ENCODE measurements at regions not wholly inside any gene's neighbourhood (a gene's known extent, or its start where the extent isn't known, plus 50 kb on each side); places are given as distances from the start of the nearest gene placed in this dataset.

DNA sequence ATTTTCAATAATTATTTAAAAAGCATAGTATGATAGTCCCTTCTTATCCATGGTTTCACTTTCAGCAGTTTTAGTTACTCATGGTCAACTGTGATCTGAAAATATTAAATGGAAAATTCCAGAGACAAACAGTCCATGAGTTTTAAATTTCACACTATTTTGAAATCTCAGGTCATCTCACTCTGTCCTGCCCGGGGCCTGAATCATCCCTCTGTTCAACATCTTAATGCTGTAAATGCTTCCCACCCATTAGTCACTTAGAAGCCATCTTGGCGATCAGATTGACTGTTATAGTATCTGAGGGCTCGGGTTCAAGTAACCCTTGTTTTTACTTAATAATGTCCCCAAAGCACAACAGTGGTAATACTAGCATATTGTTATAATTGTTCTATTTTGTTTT, 1509.3 kb downstream of the FAM181B start:
- no peak overlapping the region for H3K4me2 ChIP-seq (ENCODE audit: control insufficient read depth, insufficient read depth)
- 3% methylated on average over 3 of the region's 3 CpGs for WGBS (ENCODE audit: insufficient coverage, insufficient replicate concordance, low lambda C conversion rate, missing lambda C conversion rate)
- no peak overlapping the region for H2AFZ ChIP-seq (ENCODE audit: control insufficient read depth, low read depth, low read length)
- no peaks in the 10 kb centered on the region for H3K9me3 ChIP-seq (replicated peaks; ENCODE audit: control insufficient read depth, insufficient read depth, low read length)
- FAIRE-seq (no peak), ATAC-seq (no peak), DNase-seq (ENCODE audit: low read depth, low spot score) (no peak)
- no peaks in the 10 kb centered on the region for H3K4me1 ChIP-seq (ENCODE audit: control insufficient read depth, insufficient read depth, low read length)
- no TSS peak for BruUV-seq (replicated peaks)
- TF ChIP-seq IKZF1 (conservative IDR thresholded peaks at IDR 0.05) (no peak), ASH2L (IDR thresholded peaks at IDR 0.05; ENCODE audit: borderline replicate concordance, low read depth) (no peak), NRF1 (conservative IDR thresholded peaks at IDR 0.05; ENCODE audit: low read depth, low read length) (no peak), SIX5 (IDR thresholded peaks at IDR 0.05; ENCODE audit: low read depth, low read length, severe bottlenecking) (no peak)
- POLR2A ChIA-PET = no interaction called here
- H3K9ac ChIP-seq (ENCODE audit: control insufficient read depth, insufficient read depth, low read length) = no peak overlapping the region
- H3K79me2 ChIP-seq (ENCODE audit: control insufficient read depth, insufficient read depth, low read length) = no peaks in the 10 kb centered on the region
- H3K27me3 ChIP-seq (replicated peaks in 1 of 2; ENCODE audit: control insufficient read depth in 2 of 2, insufficient read depth in 2 of 2, low read length in 1 of 2) = no peaks in the 10 kb centered on the region
- no peak overlapping the region for H3K27ac ChIP-seq (ENCODE audit: control insufficient read depth, insufficient read depth)
- SMC1A ChIA-PET (ENCODE audit: uncharacterized antibody, unreplicated experiment) = no interaction called here
- no peaks in the 10 kb centered on the region for H4K20me1 ChIP-seq (ENCODE audit: control insufficient read depth, insufficient read depth)
- intact Hi-C loops (cut with micrococcal nuclease; ENCODE audit: unreplicated experiment) (no loop called here), in situ Hi-C loops (cut with MboI) (no loop called here)
- CTCF ChIA-PET = no interaction called here
- H3K36me3 ChIP-seq (ENCODE audit: control insufficient read depth in 2 of 2, insufficient read depth in 2 of 2, low read length in 1 of 2) = no peaks in the 10 kb centered on the region
- RAD21 ChIA-PET (ENCODE audit: unreplicated experiment) = no interaction called here
- H3K4me3 ChIP-seq = no peak overlapping the region

DNA sequence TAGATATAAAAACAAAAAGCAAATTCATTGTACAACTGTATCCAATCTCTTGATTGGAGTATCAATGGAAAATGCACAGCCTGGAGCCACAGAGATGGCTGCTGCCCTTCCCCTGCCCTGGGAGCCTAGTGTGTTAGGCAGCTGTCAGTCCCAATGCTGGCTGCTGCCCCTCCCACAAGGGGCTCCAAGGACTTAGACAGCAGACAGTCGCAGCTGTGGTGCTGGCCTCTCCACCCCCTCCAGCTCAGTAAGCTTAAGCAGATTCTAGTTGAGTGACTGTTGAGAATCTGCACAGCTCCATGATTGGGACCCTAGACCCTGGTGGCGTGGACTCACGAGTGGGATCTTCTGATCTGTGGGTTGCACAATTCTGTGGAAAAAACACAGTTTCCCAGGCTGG, 1511.2 kb downstream of the FAM181B start:
- Histone ChIP-seq H3K27ac (ENCODE audit: control insufficient read depth, insufficient read depth) (no peak overlapping the region), H3K4me1 (ENCODE audit: control insufficient read depth, insufficient read depth, low read length) (no peaks in the 10 kb centered on the region), H4K20me1 (ENCODE audit: control insufficient read depth, insufficient read depth) (no peaks in the 10 kb centered on the region), H3K4me2 (ENCODE audit: control insufficient read depth, insufficient read depth) (no peak overlapping the region), H2AFZ (ENCODE audit: control insufficient read depth, low read depth, low read length) (no peak overlapping the region), H3K27me3 (replicated peaks in 1 of 2; ENCODE audit: control insufficient read depth in 2 of 2, insufficient read depth in 2 of 2, low read length in 1 of 2) (no peaks in the 10 kb centered on the region), H3K4me3 (no peak overlapping the region), H3K36me3 (ENCODE audit: control insufficient read depth in 2 of 2, insufficient read depth in 2 of 2, low read length in 1 of 2) (no peaks in the 10 kb centered on the region), H3K79me2 (ENCODE audit: control insufficient read depth, insufficient read depth, low read length) (no peaks in the 10 kb centered on the region), H3K9ac (ENCODE audit: control insufficient read depth, insufficient read depth, low read length) (no peak overlapping the region), H3K9me3 (replicated peaks; ENCODE audit: control insufficient read depth, insufficient read depth, low read length) (no peaks in the 10 kb centered on the region)
- ChIA-PET CTCF (no interaction called here), SMC1A (ENCODE audit: uncharacterized antibody, unreplicated experiment) (no interaction called here), RAD21 (ENCODE audit: unreplicated experiment) (no interaction called here), POLR2A (no interaction called here)
- FAIRE-seq = no peak
- ATAC-seq = no peak
- no TSS peak for BruUV-seq (replicated peaks)
- DNase-seq (ENCODE audit: low read depth, low spot score) = no peak
- intact Hi-C loops (cut with micrococcal nuclease; ENCODE audit: unreplicated experiment) = no loop called here
- in situ Hi-C loops (cut with MboI) = no loop called here
- 10% methylated on average over 3 of the region's 3 CpGs for WGBS (ENCODE audit: insufficient coverage, insufficient replicate concordance, low lambda C conversion rate, missing lambda C conversion rate)
- TF ChIP-seq NFXL1 (IDR thresholded peaks at IDR 0.05; ENCODE audit: borderline replicate concordance) (no peak), RAD51 (IDR thresholded peaks at IDR 0.05) (no peak), STAT3 (IDR thresholded peaks at IDR 0.05; ENCODE audit: low read depth, low read length) (no peak), YBX1 (IDR thresholded peaks at IDR 0.05) (no peak), TAF1 (IDR thresholded peaks at IDR 0.05; ENCODE audit: borderline replicate concordance, low read depth, low read length) (no peak), RBBP5 (conservative IDR thresholded peaks at IDR 0.05) (no peak), RB1 (IDR thresholded peaks at IDR 0.05; ENCODE audit: borderline replicate concordance) (no peak), SP1 (IDR thresholded peaks at IDR 0.05; ENCODE audit: low read depth, low read length) (no peak), ZZZ3 (IDR thresholded peaks at IDR 0.05; ENCODE audit: control insufficient read depth, insufficient read length, low read depth) (no peak), DPF2 (IDR thresholded peaks at IDR 0.05) (no peak), SREBF1 (IDR thresholded peaks at IDR 0.05; ENCODE audit: low read length) (no peak)
- TF ChIP-seq, protein P1, sequence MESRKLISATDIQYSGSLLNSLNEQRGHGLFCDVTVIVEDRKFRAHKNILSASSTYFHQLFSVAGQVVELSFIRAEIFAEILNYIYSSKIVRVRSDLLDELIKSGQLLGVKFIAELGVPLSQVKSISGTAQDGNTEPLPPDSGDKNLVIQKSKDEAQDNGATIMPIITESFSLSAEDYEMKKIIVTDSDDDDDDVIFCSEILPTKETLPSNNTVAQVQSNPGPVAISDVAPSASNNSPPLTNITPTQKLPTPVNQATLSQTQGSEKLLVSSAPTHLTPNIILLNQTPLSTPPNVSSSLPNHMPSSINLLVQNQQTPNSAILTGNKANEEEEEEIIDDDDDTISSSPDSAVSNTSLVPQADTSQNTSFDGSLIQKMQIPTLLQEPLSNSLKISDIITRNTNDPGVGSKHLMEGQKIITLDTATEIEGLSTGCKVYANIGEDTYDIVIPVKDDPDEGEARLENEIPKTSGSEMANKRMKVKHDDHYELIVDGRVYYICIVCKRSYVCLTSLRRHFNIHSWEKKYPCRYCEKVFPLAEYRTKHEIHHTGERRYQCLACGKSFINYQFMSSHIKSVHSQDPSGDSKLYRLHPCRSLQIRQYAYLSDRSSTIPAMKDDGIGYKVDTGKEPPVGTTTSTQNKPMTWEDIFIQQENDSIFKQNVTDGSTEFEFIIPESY (IDR thresholded peaks at IDR 0.05) = no peak
- TF ChIP-seq, protein P2, sequence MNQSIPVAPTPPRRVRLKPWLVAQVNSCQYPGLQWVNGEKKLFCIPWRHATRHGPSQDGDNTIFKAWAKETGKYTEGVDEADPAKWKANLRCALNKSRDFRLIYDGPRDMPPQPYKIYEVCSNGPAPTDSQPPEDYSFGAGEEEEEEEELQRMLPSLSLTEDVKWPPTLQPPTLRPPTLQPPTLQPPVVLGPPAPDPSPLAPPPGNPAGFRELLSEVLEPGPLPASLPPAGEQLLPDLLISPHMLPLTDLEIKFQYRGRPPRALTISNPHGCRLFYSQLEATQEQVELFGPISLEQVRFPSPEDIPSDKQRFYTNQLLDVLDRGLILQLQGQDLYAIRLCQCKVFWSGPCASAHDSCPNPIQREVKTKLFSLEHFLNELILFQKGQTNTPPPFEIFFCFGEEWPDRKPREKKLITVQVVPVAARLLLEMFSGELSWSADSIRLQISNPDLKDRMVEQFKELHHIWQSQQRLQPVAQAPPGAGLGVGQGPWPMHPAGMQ (IDR thresholded peaks at IDR 0.05; ENCODE audit: borderline replicate concordance) = no peak
